GM18498 (cell line): ENCODE measurements at regions not wholly inside any gene's neighbourhood (a gene's known extent, or its start where the extent isn't known, plus 50 kb on each side); places are given as distances from the start of the nearest gene placed in this dataset.

Source experiments
- ATAC-seq: cut with Tn5 transposase; IDR thresholded peaks from one replicate; pipeline ENCODE4 v1.9.1; 2021; ENCODE audit warnings: mild to moderate bottlenecking, moderate library complexity; ENCODE audit not compliant: unreplicated experiment

DNA sequence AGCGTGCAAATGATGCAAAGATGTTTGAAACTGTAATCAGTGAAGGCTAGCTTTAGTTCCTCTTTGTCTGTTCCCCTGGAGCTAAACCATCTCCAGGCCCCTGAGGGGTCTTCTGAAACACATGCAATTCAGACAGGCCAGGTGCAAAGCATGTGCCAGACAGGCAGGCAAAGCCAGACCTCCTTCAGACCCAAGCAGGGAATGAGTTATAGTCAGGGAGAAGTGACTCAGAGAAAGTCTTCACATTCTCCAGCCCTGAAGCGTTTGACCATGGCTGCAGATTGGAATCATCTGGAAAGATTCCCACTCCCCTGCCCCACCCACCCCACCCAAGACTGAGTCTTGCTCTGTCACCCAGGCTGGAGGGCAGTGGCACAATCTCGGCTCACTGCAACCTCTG is 187.0 kb upstream of the ISX start:
- no peak for ATAC-seq

DNA sequence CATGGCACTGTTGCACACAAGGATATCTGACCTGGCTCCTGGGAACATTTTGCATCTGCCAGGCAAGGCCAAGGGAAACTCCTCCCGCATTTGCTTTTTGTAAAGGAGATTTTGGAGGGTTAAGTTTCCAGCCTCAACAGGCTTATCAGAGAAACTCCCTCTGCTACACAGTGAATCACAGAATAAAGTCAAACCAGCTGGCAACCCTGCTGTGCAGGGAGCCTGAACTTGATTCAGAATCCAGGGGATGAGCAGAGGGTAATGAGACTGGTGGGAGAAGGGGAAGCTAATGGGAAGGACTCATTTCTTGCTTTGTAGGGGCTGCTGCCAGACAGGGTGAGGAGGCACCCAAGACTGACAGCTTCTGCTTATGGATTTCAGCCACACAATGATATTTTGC is 185.3 kb upstream of the ISX start:
- no peak for ATAC-seq

DNA sequence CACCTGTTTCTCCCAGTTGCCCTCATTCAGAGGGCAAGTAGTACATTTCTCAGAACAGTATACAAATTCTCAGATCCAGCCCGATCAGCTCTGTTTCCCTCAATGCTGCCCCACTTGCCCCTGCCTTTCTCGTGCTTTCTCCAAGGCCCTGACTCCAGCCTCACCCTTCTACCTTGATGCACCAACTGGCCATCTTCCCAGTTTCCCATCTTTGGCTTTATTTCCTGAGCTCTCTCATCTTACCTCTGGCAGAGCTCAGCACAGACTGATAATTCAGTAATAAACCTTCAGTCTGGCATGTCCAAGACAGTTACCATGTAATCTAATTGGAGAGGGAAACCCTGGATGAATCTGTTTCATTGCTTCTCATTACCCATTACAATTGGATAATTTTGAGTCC is 184.5 kb upstream of the ISX start:
- no peak for ATAC-seq

DNA sequence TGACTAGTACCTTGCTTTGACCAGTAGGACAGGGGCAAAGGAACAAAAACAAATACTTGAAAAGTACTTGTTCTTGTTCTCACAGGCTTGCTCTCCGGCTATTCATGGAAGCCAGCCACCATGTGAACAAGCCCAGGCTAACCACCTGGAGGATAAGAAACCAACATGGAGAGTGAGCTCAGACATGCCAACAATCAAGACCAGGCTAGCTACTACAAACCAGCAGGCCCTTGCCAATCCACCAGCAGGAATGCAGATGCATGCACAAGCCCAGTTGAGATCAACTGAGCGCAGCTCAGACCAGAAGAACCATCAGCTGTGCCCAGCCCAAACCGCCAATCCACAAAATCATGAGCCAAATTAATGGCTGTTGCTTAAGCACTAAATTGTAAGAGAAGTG is 180.1 kb upstream of the ISX start:
- ATAC-seq, result no peak

DNA sequence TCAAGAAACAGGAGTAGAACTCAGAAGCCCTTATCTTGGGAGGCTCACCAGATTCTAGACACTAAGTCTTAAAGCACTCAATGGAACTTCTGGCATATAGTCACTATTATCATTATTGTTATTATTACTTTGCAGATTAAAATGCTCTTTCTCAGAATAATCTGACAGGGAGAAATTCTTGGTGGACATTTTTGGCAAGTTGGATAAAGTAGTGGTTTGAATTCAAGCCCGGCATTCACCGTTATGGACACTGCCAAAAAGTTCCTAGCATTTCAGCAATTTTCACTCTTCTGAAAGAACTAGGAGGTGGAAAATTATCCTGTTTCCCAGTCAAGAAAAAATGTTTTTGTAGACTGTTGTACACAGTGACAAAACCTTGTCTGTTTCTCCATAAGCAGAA is 179.6 kb upstream of the ISX start:
- no peak for ATAC-seq

DNA sequence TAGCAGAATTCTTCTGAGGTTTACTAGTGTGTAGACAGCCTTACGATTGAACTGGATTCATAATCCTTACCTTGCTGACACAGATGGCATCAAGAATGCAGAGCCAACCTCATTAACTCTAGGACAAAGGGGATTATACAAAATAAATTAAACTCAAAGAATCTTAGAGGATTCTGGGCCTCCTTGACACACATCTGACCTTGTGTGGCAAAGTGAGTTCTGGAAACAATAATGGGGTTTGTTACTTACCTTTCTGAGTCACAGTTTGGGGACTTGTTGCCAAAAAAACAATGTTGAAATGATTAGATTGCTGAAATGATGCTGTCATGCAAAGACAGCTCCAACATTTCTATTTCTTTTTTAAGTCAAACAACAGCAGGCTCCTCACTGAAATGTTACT is 179.1 kb upstream of the ISX start:
- ATAC-seq, result no peak

DNA sequence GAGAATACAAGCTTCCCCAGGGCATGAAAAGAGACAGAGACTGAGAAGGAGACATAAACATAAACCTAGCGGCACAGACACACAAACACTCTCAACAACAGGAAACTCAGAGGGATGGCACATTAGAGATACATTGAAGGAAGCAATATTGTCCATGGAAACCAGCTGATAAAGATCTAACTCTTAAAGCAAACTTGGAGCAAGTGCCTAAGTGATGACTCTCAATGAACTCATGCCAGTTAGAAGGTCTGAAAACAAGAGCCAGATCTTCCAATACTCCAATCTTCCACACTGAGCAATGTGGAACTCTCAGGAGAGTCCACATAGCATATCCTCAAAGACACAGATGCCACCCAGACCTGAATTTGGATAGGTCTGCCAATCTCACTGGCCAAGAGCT is 168.8 kb upstream of the ISX start:
- ATAC-seq, result no peak

DNA sequence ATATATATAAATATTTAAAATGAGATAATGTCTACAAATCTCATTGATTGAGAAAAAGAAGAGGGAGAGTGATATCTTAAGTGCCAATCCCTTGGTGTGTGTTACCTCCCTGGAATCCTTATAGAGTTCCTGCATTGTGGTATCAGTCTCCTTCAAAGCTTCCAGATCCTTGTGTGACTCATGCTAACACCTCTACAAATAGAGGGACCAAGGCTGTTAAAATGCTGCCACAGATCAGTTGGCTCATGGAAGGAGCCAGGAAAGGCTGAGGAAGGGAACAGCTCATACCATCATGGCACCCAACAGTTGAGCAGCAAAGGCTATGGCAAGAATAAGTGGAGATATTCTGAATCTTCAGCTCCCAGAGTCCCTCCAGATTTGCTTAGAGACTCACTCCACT is 163.6 kb upstream of the ISX start:
- ATAC-seq, result no peak

DNA sequence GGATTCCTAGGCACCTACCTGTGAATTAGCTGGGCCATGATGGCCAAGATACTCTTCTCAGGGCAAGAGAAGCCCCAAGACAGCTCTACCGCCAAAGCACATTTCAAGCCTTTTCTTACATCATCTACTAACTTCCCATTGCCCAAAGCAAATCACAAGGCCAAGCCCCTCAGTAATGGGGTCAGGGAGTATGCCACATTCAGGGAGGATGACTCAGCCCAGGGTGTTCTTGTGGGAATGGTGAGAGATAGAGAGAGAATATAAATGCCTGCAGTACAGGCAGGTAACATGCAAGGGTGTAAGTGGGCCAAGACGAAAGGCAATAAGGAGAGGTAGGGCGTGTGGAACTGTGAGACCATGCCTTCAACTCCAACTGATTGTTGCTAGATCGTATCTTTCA is 162.5 kb upstream of the ISX start:
- ATAC-seq, result no peak

DNA sequence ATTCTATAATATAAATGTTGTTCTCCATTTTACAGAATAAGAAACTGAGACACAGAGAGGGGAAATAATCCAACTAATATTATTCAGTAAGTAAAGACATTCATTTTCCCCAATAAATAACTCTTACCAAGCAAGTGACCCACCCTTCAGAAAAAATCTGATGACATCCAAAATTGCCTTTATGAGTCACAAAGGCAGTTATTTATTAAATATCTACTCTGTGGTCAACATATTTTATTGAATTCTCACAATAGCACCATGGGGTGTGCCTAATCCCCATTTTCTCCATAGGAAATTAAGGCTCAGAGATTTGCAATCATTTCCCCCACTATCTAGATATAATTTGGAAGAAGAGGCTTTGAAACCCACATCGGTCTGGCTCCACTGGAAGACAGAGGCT is 161.5 kb upstream of the ISX start:
- no peak for ATAC-seq

DNA sequence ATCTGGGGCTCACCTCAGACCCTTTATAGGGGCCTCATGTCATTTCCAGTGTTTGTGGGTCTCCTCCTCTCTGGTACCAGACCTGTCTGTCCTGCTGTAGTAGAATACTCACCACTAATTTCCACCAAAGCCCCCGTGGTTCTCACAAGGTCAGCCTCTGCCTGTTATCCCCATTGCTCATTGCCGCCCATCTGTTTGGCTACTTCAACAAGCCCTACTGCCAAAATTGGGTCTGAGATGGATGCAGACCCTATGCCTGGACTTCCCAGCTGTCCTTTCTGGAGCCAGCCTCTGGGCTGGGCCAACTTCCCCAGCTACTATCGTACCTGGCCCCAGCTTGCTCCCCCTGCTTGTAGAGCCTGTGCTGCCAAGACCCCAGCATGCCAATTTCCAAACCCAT is 152.1 kb upstream of the ISX start:
- no peak for ATAC-seq

DNA sequence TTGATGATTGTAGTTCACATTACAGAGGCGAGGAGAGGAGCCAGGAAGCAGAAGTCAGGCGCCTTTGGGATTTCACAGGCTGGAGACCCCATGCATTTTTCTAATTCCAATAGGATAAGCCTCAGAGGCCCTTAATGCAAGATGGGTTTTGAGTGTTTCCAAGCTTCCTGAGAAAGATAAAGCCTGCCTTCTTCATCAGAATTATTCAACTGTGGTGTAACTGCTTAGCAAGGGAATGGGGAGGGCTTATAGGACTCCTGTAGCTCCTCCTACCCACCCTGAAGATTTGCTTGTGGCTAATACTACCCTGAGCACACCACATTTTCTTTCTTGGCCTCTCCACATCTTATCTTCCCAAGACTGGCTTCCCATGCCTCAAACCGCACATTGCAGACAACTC is 151.1 kb upstream of the ISX start:
- ATAC-seq, result no peak

DNA sequence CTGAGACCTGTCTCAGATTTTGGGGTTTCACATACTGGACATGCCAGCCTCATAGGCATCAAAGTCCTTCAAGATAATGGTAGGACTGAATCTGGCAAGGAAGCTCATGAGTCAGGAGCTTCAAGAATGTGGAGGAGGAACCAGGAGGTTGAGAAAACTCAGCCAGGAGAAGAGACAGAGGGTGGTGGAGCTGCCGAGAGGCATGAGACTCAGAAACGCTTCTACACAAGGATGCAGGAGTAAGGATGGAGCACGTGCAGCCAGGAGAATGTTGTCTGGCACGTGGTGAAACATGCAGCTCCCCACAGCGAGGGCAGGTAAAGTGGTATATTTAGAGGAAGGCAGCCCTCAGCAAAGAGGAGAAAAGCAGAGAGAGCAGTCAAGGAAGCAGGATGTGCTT is 148.7 kb upstream of the ISX start:
- ATAC-seq, result no peak

DNA sequence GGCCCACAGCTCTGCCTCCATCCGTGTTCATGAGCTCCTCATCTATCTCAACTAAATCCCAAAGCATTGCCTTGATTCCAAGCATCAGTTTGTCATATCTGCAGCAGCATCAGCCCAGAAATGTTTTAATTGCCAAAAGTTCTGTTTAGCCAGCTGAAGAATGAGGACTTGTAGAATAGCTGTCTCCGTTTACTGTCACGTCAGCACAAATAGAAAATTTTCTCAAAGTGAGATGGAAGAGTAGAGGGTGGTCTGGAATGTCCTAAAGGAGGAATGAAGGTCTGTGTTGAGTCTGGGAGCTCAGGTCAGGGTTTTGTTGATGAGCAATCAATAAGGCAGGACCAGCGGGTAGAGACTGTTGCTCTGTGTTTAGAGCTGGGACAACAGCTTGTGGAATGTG is 134.9 kb upstream of the ISX start:
- ATAC-seq, result no peak

DNA sequence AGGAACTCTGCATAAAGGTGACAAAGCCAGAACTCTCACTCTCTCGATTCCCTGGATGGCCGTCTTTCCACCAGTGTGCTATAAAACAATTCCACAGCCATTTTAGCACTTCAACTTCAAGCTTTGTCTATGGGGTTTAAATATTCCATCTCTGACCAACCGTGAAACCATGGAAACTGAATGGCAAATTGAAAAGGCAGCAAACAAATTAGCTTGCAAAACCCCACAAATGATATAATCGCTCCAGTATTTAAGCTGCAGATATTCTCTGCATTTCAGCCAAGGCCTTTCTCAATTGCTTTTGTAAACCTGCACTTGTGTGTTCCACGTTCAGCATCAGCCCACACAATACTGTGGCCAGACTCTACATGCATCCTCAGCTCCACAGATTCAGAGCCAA is 131.7 kb upstream of the ISX start:
- ATAC-seq, result no peak

DNA sequence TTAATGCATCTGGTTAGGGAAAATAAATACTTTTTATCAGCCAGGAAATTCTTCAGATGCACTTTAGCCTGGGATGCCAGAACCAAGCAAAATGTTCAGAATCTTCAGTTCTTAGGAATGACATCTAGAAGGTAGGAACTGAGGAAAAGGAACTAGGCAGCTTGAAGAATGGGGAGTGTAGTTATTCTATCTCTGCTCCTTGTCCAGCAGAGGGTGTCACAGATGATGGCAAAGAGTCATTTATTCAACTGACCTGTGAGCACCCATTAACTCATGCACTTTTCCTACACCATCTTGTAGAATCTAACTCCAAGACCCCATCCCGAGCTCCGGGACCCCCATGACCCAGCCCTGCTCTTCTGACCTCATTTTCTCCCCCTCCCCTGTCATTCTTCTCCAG is 122.1 kb upstream of the ISX start:
- no peak for ATAC-seq

DNA sequence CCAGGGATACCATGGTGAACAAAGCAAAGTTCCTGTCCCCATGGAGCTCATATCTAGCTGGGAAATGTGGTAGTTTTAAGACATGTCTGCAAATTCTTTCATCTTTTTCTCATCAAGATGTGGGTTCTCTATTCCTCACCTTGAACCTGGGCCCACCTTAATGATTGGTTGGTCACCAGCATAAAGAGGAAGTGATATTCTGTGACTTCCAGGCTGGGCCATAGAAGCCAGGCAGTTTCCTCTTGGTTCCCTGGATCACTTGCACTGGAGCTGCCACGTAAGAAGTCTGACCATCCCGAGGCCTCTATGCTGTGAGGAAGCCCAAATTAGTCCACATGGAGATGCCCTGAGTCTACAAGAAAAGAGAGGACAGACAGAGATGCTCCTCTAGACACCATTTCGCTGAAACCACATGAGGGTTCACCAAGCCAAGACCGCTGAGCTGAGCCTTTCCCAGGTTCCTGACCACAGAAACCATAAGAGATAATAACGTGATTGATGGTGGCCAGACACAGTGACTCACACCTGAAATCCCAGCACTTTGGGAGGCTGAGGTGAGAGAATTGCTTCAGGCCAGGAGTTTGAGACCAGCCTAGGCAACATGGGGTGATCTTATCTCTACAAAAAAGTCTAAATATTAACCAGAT is 119.5 kb upstream of the ISX start:
- no peak for ATAC-seq

DNA sequence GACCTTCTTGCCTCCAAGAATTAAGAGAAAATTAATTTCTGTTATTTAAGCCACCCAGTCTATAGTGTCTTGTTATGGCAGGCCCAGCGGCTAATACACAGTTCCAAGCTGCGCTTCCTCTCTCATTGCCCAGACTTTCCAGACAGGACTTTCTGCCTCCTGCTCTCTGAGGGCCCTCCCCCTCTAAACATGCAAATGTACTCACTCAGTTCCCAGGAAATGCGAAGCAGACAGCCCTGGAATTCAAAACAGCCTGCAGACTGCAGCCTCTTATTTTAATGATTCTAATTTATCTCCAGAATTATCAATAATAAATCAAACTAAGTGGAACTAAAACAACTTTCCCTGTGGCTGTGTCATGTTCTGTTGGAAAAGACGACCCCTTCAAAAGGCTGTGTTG is 115.5 kb upstream of the ISX start:
- ATAC-seq, result no peak

DNA sequence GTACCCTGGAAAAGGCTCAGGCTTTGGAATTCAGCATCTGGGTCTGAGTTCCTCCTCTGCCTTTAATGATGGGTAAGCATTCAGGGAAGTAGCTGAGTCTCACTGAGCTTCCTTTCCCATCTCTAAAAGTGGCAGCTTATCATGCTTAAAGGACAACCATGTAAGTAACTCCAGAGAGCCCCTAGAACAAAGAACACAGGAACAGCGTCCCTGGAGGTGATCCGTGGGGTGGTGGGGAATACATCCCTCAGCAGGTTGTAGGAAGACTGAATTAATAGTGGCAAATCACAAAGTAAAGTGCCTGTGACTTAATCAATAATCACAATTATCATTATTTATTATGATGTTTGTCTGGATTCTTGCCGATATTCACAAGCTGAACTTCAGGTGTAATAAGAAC is 114.7 kb upstream of the ISX start:
- no peak for ATAC-seq

DNA sequence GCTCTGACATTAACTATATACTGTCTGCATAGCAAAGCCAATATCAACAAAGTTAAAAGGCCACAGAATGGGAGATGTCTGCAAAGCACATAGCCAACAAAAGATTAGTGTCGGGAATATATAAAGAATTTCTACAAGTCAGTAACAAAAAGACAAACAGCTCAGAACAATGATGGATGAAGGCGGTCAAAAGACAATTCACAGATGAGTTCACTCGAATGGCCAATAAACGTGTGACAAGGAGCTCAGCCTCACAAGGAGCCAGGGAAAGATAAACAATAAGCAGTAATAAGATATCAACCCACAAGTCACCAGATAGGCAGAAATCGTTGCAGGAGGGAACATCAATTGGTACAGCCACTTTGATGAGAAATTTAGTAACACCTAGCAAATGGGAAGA is 106.0 kb upstream of the ISX start:
- no peak for ATAC-seq

DNA sequence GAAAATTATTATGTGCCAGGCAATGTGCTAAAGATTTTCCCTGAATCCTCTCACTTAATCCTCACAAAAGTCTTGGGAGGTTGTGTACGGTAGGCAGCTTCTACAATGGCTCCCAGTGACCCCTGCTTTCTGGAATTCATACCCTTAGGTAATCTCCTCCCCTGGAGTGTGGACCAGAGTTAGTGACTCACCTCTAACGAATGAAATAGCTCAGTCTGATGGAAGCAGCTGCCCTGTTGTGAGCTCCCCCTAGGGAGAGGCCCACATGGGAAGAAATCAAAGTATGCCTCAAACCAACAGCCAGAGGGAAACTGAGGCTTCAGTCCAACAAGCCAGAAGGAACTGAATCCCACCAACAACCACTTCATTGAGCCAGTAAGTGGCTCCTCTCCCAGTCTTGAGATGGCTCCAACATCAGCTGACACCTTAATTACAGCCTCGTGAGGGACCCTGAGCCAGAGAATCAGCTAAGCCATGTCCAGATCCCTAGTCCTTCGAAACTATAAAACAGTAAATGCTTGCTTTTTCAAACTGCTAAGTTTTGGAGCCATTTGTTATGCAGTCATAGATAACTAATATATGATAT is 98.9 kb upstream of the ISX start:
- ATAC-seq, result no peak

DNA sequence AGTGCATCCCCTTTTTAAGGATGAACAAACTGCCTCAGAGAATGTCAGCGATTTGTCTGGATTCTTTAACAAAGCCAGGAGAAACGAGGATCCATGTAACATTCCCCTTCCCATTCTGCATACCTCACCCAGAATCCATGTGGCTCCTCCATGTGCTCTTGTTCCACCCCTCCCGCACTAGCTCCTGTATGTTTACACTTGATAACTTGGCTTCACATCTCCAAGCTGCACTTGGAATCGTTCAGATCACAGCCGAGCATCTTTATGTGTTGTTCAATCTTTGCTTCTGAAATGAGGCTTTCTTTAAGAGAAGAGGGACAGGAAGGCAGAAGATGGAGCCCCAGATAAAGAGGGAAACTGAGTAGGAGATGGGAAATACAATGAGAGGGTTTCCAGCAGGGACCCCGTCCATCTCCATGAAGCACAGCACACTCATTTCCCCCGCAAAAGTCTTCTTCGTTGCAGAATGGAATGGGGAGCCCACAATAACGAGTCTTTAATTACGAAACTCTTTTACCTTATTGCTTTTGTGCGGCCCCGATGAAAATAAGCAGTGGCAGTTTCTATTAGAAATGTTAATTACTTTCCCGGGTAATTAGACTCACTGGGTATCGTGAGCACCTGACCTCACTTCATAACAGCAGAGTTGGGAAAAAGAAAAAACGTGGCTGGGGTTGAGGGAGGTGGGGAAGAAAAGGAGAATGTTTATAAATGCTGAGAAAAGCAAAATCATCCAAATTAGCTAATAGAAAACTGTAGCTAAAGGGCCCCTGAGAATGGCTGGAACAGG is 96.8 kb upstream of the ISX start:
- ATAC-seq, result no peak

DNA sequence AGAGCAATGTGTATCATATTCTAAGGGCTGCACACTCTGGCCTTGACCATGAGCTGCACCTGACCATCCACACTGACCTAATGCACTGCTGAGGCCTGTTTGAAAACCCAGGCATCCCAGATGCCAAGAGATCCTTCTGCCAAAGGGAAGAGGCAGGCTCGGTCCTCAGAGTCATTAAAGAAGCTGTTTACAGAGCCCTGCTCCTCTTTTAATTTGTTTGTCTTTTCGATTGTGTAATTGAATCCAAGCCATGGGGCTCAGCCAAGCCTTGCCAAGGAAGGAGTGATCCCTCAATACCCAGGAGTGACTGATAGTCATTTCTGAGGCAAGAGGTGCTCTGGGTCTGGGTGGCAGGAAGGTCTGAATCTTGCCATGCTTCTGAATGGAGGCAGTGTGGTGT is 94.5 kb upstream of the ISX start:
- ATAC-seq, result no peak
